IgD-negative memory B cell (primary cell): ENCODE measurements at regions not wholly inside any gene's neighbourhood (a gene's known extent, or its start where the extent isn't known, plus 50 kb on each side); places are given as distances from the start of the nearest gene placed in this dataset.
"Not testable (repeated sequence)": the region's sequence is repeated elsewhere in the genome, so short reads cannot be mapped to it uniquely, and the experiment has no call there.

Experiments
- H3K27ac Mint-ChIP-seq, 3 donors: one replicate each; pipeline ENCODE4 v1.8.0; 2020 to 2022; ENCODE audit warnings: mild to moderate bottlenecking in 3 of 3, mixed read lengths in 3 of 3, moderate library complexity in 1 of 3
- H3K27me3 Mint-ChIP-seq: one replicate; pipeline ENCODE4 v1.8.0; 2021; ENCODE audit warnings: mixed read lengths
- H3K36me3 Mint-ChIP-seq: one replicate; pipeline ENCODE4 v1.8.0; 2020; ENCODE audit warnings: mild to moderate bottlenecking, mixed read lengths
- H3K4me1 Mint-ChIP-seq, 3 donors: one replicate each; pipeline ENCODE4 v1.8.0; 2020 to 2022; ENCODE audit warnings: mixed read lengths in 3 of 3, mild to moderate bottlenecking in 1 of 3
- H3K4me3 Mint-ChIP-seq, 4 donors: one replicate each; pipeline ENCODE4 v1.8.0; 2020 to 2022; ENCODE audit warnings: mild to moderate bottlenecking in 4 of 4, mixed read lengths in 4 of 4, moderate library complexity in 3 of 4
- H3K9me3 Mint-ChIP-seq, 3 donors: one replicate each; pipeline ENCODE4 v1.8.0; 2020 to 2021; ENCODE audit warnings: mixed read lengths in 3 of 3, mild to moderate bottlenecking in 1 of 3

DNA sequence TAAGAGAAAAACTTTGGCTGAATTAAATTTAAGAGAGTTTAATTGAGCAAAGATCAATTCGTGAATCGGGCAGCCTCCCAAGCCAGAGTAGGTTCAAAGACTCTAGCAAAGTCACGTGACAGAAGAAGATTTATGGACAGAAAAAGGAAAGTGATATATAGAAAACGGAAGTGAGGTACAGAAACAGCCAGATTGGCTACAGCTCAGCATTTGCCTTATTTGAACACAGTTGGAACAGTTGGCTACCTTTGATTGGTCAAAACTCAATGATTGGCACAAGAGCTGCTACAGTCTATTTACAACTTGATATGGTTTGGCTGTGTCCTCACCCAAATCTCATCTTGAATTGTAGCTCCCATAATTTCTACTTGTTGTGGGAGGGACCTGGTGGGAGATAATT is 102.6 kb downstream of the PLG start:
- H3K27ac Mint-ChIP-seq = no peak overlapping the region
- peaks cover 0 to 6% (median 0%) of the 10 kb centered on the region in 3 donors for H3K9me3 Mint-ChIP-seq
- peaks cover 2% of the 10 kb centered on the region for H3K27me3 Mint-ChIP-seq
- H3K4me1 Mint-ChIP-seq = no peaks in the 10 kb centered on the region
- H3K4me3 Mint-ChIP-seq = no peak overlapping the region
- H3K36me3 Mint-ChIP-seq = peaks cover 1% of the 10 kb centered on the region

DNA sequence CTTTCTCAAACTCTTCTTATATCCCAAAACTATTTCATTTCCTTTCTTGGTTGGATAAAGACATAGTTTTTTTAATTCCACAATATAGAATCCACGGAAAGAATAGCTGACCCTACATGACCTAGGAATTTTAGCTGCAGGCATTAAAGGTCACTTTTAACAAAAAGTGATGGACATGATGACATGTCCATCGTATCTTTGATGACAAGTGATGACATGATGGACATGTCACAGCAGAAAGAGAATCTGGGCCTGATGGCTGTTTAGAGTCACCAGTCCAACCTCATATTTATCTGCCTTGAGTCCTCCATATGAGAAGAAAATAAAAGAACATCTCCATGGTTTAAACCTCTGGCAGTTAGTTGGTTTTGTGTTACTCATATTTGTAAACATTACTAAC is 106.2 kb downstream of the PLG start:
- Mint-ChIP-seq H3K27me3 (peaks cover 2% of the 10 kb centered on the region), H3K9me3 (no peaks in the 10 kb centered on the region), H3K4me1 (no peaks in the 10 kb centered on the region), H3K36me3 (no peaks in the 10 kb centered on the region), H3K27ac (no peak overlapping the region), H3K4me3 (no peak overlapping the region)

DNA sequence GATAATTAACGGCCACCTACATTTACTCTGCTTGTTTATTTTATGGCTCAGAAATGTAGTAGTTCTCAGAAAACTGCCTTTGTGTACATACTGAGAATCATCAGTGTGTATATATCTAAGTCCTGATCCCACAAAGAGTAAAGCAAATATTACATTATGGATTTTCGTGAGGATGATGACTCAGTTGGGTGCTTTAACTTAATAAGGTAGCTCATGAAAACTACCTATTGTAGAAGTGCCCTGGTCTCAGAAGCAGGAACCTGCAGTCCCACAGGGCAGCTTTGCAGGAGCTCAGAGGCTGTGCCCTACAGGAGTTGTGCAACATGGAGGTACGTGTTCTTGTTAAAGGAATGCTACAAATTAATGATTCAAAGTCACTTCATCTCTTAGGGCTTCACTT is 108.2 kb downstream of the PLG start:
- Mint-ChIP-seq H3K4me3 (no peak overlapping the region), H3K27me3 (peaks cover 4% of the 10 kb centered on the region), H3K36me3 (no peaks in the 10 kb centered on the region), H3K9me3 (peaks cover 0 to 2% (median 0%) of the 10 kb centered on the region in 3 donors), H3K27ac (no peak overlapping the region), H3K4me1 (no peaks in the 10 kb centered on the region)

DNA sequence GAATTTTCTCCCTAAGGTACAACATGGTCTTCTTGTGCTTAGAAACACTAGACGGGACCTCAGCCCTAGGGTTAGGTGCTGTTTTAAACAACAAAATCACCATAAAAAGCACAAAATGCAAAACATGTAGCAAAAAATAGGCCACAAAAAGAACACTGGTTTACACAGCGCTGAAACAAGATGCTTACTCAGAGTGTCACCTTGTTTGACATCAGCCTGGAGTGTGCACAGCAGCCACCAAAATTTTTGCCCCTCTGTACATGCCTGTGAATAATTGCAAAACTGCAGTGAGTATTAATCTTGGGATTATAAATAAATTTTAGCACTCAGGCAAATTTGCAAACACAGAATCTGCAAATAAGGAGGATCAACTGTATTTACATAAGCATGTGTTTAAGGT is 110.1 kb downstream of the PLG start:
- H3K4me1 Mint-ChIP-seq = no peaks in the 10 kb centered on the region
- peaks cover 2% of the 10 kb centered on the region for H3K27me3 Mint-ChIP-seq
- no peak overlapping the region for H3K4me3 Mint-ChIP-seq
- H3K9me3 Mint-ChIP-seq = peaks cover 0 to 2% (median 0%) of the 10 kb centered on the region in 3 donors
- no peaks in the 10 kb centered on the region for H3K36me3 Mint-ChIP-seq
- no peak overlapping the region for H3K27ac Mint-ChIP-seq

DNA sequence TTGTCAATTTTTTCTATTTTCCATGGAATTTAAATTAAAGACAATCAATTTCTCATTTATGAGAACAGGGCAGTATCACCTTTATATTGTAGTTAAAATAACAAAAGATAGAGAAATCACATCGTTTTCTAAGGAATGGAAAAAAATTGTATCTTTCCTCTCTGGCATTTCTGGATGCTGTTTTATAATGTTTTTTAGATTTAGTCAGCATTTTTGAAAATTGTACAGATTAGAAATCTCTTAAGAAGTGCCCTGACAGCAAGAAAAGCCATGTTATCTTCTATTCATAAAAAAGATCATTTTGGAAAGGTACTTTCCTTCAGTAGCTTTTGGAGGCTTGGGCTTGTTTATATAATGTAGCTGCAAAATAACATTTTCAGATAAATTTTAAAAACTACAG is 116.9 kb downstream of the PLG start:
- no peaks in the 10 kb centered on the region for H3K36me3 Mint-ChIP-seq
- peaks cover 0 to 15% (median 11%) of the 10 kb centered on the region in 3 donors for H3K9me3 Mint-ChIP-seq
- no peaks in the 10 kb centered on the region for H3K4me1 Mint-ChIP-seq
- no peak overlapping the region for H3K4me3 Mint-ChIP-seq
- no peak overlapping the region for H3K27ac Mint-ChIP-seq
- peaks cover 2% of the 10 kb centered on the region for H3K27me3 Mint-ChIP-seq

DNA sequence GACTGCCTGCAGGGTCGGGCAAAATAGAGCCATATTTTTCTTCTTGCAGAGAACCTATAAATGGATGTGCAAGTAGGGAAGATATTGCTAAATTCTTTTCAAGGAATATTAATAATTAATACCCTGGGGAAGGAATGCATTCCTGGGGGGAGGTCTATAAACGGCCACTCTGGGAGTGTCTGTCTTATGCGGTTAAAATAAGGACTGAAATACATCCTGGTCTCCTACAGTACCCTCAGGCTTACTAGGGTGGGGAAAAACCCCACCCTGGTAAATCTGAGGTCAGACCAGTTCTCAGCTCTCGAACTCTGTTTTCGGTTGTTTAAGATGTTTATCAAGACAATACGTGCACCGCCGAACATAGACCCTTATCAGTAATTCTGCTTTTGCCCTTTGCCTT is 118.6 kb downstream of the PLG start:
- H3K4me3 Mint-ChIP-seq, H3K4me1 Mint-ChIP-seq, H3K36me3 Mint-ChIP-seq, H3K27ac Mint-ChIP-seq, H3K27me3 Mint-ChIP-seq: not testable (repeated sequence)
- H3K9me3 Mint-ChIP-seq = peaks cover 0 to 13% (median 11%) of the 10 kb centered on the region in 3 donors

DNA sequence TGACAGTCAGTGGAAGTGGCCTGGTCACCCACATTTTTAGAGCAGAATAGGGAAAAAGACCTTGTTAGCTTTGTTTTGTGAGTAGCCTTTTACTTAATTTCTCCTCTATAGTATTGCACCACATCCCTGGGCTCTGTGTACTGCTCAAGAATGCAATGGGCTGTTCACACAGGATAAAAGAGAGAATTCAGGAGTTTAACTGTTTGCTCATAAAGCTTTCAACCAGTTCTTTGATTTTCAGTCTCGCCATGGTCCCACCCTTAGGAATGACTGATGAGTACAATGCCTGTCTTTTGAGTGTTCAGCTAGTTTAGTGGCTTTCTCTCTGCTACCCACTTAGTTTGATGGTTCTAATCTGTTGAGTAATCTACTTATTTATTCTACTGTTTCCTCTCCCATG is 129.7 kb downstream of the PLG start:
- no peaks in the 10 kb centered on the region for H3K27me3 Mint-ChIP-seq
- H3K4me1 Mint-ChIP-seq = no peaks in the 10 kb centered on the region
- H3K4me3 Mint-ChIP-seq = no peak overlapping the region
- no peaks in the 10 kb centered on the region for H3K9me3 Mint-ChIP-seq
- H3K27ac Mint-ChIP-seq = no peak overlapping the region
- H3K36me3 Mint-ChIP-seq = no peaks in the 10 kb centered on the region

DNA sequence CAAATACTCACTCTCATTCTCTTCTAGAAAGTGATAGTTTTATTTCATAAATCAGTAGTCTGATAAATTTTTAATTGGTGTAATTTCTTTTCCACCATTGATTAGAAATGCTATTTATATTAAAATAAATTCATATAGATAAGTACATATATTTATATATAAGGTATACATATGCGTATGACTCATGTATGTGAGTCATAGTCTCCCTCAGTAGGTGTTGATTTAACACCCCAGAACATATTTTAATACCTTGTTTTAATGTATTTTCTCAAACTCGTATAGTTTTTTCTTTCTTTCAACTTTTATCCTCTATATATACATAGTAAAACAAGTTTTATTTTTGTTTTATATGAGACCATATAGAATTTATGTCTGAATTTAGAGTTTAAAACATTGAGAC is 130.4 kb downstream of the PLG start:
- Mint-ChIP-seq H3K36me3 (no peaks in the 10 kb centered on the region), H3K27me3 (no peaks in the 10 kb centered on the region), H3K4me3 (no peak overlapping the region), H3K4me1 (no peaks in the 10 kb centered on the region), H3K9me3 (no peaks in the 10 kb centered on the region), H3K27ac (no peak overlapping the region)

DNA sequence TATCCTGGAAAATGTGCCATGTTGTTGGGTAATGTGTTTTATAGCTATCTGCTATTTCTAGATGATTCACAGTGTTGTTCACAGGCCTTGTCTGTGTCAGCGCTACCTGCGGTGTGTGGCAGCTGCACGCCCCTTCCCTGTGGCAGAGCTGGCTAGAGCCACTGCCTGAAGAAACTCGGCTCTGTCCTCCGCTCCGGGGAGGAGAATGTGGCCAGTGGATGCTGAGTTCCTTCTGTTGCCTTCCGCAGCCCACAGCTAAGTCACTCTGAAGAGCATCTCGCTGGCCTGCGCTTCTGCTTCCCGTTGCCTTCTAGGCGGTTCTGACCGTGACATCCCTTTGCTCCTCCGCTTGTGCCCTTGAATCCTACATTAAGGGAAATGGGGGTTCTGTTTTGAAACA is 135.1 kb downstream of the PLG start:
- H3K27ac Mint-ChIP-seq = no peak overlapping the region
- H3K9me3 Mint-ChIP-seq = no peaks in the 10 kb centered on the region
- no peaks in the 10 kb centered on the region for H3K27me3 Mint-ChIP-seq
- H3K4me1 Mint-ChIP-seq = no peaks in the 10 kb centered on the region
- no peak overlapping the region for H3K4me3 Mint-ChIP-seq
- no peaks in the 10 kb centered on the region for H3K36me3 Mint-ChIP-seq

DNA sequence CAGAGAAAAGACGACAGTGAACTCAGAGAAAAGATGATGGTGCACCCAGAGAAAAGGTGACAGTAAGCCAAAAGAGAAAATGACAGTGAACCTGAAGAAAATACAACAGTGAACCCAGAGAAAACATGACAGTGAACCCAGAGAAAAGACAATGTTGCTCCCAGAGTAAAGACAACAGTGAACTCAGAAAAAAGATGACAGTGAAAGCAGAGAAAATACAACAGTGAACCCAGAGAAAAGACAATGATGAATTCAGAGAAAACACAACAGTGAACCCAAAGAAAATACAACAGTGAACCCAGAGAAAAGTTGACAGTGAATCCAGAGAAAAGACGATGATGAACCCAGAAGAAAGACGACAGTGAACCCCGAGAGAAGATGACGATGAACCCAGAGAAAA is 140.5 kb upstream of the MAP3K4 start:
- Mint-ChIP-seq H3K27me3 (no peaks in the 10 kb centered on the region), H3K4me3 (no peak overlapping the region), H3K27ac (no peak overlapping the region), H3K9me3 (no peaks in the 10 kb centered on the region), H3K36me3 (no peaks in the 10 kb centered on the region), H3K4me1 (no peaks in the 10 kb centered on the region)

DNA sequence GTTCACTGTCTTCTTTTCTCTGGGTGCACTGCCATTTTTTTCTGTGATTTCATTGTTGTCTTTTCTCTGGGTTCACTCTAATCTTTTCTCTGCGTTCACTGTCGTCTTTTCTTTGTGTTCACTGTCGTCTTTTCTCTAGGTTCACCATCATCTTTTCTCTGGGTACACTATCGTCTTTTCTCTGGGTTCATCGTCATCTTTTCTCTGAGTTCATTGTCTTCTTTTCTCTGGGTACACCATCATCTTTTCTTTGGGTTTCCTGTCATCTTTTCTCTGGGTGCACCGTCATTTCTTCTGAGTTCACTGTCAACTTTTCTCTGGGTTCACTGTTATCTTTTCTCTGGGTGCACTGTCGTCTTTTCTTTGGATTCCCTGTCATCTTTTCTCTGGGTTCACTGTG is 137.6 kb upstream of the MAP3K4 start:
- no peaks in the 10 kb centered on the region for H3K27me3 Mint-ChIP-seq
- H3K4me3 Mint-ChIP-seq = no peak overlapping the region
- no peaks in the 10 kb centered on the region for H3K4me1 Mint-ChIP-seq
- no peak overlapping the region for H3K27ac Mint-ChIP-seq
- no peaks in the 10 kb centered on the region for H3K36me3 Mint-ChIP-seq
- no peaks in the 10 kb centered on the region for H3K9me3 Mint-ChIP-seq

DNA sequence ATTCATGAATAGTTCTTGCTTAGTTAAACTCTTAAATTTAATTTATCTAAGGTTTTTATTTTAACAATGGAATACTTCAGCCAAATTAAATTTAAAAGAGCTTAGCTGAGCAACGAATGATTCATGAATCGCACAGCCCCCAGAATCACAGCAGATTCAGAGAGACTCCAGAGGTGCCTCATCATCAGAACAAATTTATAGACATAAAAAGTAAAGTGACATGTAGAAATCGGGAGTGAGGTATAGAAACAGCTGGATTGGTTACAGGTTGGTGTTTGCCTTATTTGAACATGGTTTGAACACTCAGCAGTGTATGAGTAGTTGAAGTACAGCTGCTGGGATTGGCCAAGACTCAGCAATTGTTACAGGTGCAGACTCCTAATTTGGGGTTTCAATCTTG is 132.7 kb upstream of the MAP3K4 start:
- H3K27me3 Mint-ChIP-seq = no peaks in the 10 kb centered on the region
- peaks cover 0 to 2% (median 0%) of the 10 kb centered on the region in 3 donors for H3K9me3 Mint-ChIP-seq
- no peaks in the 10 kb centered on the region for H3K36me3 Mint-ChIP-seq
- no peak overlapping the region for H3K27ac Mint-ChIP-seq
- H3K4me1 Mint-ChIP-seq = no peaks in the 10 kb centered on the region
- H3K4me3 Mint-ChIP-seq = no peak overlapping the region

DNA sequence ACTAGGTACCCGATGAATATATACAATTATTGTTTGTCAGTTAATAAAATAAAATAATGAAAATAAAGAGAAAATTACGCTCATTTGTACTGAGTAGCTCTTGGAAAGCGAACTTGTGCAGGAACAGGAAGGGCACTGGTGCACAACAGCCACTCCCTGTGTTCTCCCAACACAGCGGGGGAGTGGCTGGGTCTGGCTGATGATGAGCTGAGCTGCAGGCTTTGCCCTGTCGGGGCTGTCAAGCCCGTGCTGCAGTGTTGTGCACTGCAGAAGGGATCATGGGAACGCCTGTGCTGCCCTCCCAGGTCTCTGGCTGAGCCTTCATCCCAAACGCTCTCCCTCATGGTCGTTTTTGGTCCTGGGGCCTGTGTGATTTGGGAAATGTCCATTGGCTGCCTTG is 131.7 kb upstream of the MAP3K4 start:
- Mint-ChIP-seq H3K9me3 (peaks cover 0 to 2% (median 0%) of the 10 kb centered on the region in 3 donors), H3K4me3 (no peak overlapping the region), H3K4me1 (no peaks in the 10 kb centered on the region), H3K27me3 (no peaks in the 10 kb centered on the region), H3K36me3 (no peaks in the 10 kb centered on the region), H3K27ac (no peak overlapping the region)

DNA sequence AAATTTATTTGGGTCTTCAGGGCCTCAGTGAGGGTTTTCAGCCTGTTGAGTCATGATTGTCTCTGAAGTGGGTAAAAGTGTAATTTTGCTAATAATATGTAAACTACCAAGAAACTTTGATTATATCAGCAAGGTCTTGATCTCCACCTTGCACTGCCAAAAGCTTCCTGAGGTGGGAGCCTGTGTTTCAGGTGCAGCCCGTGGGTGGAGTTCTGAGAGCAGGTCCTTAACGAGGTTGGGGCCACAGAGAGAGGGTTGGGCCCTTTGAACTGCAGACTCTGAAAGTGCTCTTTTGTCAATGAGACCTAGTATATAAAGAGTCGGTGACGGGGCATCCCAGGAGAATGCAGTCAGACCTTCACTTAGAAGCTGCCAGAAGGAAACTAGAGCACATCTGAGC is 129.7 kb upstream of the MAP3K4 start:
- Mint-ChIP-seq H3K9me3 (peaks cover 0 to 2% (median 0%) of the 10 kb centered on the region in 3 donors), H3K4me1 (no peaks in the 10 kb centered on the region), H3K27me3 (no peaks in the 10 kb centered on the region), H3K4me3 (no peak overlapping the region), H3K27ac (no peak overlapping the region), H3K36me3 (no peaks in the 10 kb centered on the region)

DNA sequence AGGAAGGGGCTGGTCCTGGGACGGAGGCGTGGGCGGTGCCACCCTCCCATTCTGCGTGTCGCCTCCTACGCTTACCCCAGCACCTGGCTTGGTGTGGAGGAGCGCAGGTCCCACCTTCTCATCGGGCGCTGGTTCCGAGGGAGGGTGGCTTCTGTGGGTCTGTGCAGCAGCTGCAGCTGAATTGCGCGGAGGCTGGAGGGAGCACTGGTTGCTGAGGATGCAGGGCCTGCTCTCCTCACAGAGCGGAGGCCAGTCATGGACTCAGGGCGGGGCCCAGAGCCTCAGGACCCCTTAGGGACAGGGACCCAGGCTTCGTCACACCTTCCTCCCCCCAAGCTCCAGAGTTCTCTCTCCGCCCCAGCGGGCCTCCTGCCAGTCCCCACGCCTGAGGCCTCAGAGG is 127.8 kb upstream of the MAP3K4 start:
- Mint-ChIP-seq H3K36me3 (no peaks in the 10 kb centered on the region), H3K4me3 (no peak overlapping the region), H3K27ac (no peak overlapping the region), H3K27me3 (no peaks in the 10 kb centered on the region), H3K9me3 (peaks cover 0 to 2% (median 0%) of the 10 kb centered on the region in 3 donors), H3K4me1 (no peaks in the 10 kb centered on the region)

DNA sequence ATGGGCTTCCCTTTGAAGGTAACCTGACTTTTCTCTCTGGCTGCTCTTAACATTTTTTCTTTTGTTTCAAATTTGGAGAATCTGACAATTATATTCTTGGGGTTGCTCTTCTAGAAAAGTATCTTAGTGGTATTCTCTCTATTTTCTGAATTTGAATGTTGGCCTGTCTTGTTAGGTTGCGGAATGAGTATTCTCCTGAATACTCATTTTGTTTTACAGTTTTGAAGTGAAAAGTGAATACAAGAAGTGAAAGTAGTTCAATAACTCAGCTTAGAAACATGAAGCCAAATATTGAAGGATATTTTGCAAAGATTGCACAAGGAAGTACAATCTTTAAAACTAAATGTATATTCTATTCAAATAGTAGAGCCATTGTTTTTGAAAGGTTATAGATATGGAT is 120.2 kb upstream of the MAP3K4 start:
- peaks cover 0 to 2% (median 0%) of the 10 kb centered on the region in 3 donors for H3K9me3 Mint-ChIP-seq
- H3K4me3 Mint-ChIP-seq = no peak overlapping the region
- no peaks in the 10 kb centered on the region for H3K4me1 Mint-ChIP-seq
- H3K27ac Mint-ChIP-seq = no peak overlapping the region
- H3K27me3 Mint-ChIP-seq = no peaks in the 10 kb centered on the region
- peaks cover 1% of the 10 kb centered on the region for H3K36me3 Mint-ChIP-seq

DNA sequence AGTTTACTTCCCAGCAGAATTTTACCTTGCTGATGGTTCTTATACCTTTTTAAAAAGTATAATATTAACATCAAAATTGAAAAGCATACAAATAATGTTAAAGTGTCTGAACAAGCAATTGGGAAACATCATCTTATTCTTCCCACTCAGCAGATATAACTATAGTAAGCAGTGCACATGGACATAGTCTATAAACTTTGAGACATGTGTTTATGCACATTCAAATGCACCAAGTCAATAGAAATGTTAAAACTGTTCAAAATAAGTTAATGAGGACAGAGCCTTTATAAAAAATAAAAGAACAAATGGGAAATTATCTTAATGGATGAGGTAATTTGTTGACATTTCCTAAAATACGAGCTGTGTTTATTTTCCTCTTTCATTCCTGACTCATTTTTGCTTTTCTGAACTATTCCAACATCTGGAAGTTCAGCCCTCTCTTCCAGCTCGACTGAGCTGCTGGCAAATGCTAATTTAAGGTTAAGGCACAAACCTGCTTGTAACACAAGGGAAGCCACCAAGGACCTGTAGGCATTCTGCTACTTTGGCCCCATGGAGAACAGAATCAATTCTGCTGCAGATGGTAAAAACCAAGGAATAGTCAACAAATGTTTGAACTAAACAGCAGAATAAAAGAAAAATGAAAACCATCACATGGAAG is 110.3 kb upstream of the MAP3K4 start:
- Mint-ChIP-seq H3K36me3 (no peaks in the 10 kb centered on the region), H3K4me1 (no peaks in the 10 kb centered on the region)

More for the DNA sequence above, 110.3 kb upstream of the MAP3K4 start:
- Mint-ChIP-seq H3K27ac (no peak overlapping the region), H3K9me3 (no peaks in the 10 kb centered on the region), H3K4me3 (no peak overlapping the region), H3K27me3 (peaks cover 2% of the 10 kb centered on the region)
